Lung (tissue), 11 donors: ENCODE measurements at regions not wholly inside any gene's neighbourhood (a gene's known extent, or its start where the extent isn't known, plus 50 kb on each side); places are given as distances from the start of the nearest gene placed in this dataset.

ENCODE experiments used
- ATAC-seq: fragments of 200-7000 bp; cut with Tn5 transposase; one replicate; pipeline ENCODE4 v1.9.1; 2020; ENCODE audit warnings: moderate number of reproducible peaks; ENCODE audit not compliant: insufficient read depth, low FRiP score
- DNase-seq, 3 donors: peaks; one replicate each; pipeline ENCODE4 v3.0.0-alpha.2; 2013 to 2017
- H3K27ac ChIP-seq, 2 donors: one replicate each; pipeline ENCODE4 v1.5.1; 2013; ENCODE audit warnings: mild to moderate bottlenecking in 2 of 2, moderate library complexity in 2 of 2, control low read depth in 1 of 2, inconsistent platforms in 1 of 2, low read depth in 1 of 2, low read length in 1 of 2
- H3K27me3 ChIP-seq, 3 donors: one replicate each; pipeline ENCODE4 v1.5.1; 2013; ENCODE audit warnings: low read length in 2 of 3; ENCODE audit not compliant: control insufficient read depth in 3 of 3, insufficient read depth in 3 of 3
- H3K36me3 ChIP-seq, 4 donors: one replicate each; pipeline ENCODE4 v1.5.1; 2013; ENCODE audit warnings: low read length in 4 of 4, mild to moderate bottlenecking in 1 of 4, moderate library complexity in 1 of 4; ENCODE audit not compliant: control insufficient read depth in 4 of 4, insufficient read depth in 4 of 4
- H3K4me1 ChIP-seq, 5 donors: one replicate each; pipeline ENCODE4 v1.5.1; 2013; ENCODE audit warnings: low read length in 5 of 5, mild to moderate bottlenecking in 2 of 5, moderate library complexity in 1 of 5; ENCODE audit not compliant: control insufficient read depth in 5 of 5, insufficient read depth in 5 of 5
- H3K4me3 ChIP-seq: one replicate; pipeline ENCODE4 v1.5.1; 2013; ENCODE audit warnings: mild to moderate bottlenecking, control low read depth, moderate library complexity
- H3K9ac ChIP-seq, 2 donors: one replicate each; pipeline ENCODE4 v1.5.1; 2013; ENCODE audit warnings: low read length in 2 of 2, control low read depth in 1 of 2; ENCODE audit not compliant: insufficient read depth in 1 of 2
- H3K9me3 ChIP-seq, 4 donors: one replicate each; pipeline ENCODE4 v1.5.1; 2013; ENCODE audit warnings: low read length in 3 of 4, mild to moderate bottlenecking in 1 of 4, moderate library complexity in 1 of 4; ENCODE audit not compliant: control insufficient read depth in 4 of 4, insufficient read depth in 3 of 4
- CTCF ChIP-seq: IDR thresholded peaks from 2 replicates; pipeline ENCODE4 v1.5.1; 2012; ENCODE audit warnings: mild to moderate bottlenecking; ENCODE audit errors: control extremely low read depth, extremely low read depth
- WGBS, 2 donors: extraction: QIAGEN DNeasy Blood & Tissue Kit; methylation state at CpG; one replicate each; pipeline ENCODE4 v1.1.7; 2013; 5-methylcytosine and 5-hydroxymethylcytosine counted together
- donor health status: control.
- donor health status: control.
- donor health status: Bipolar disorder and iron deficiency.
- donor health status: healthy.
- donor health status: DM: yes; HTN: yes; CAD: no.

- ATAC-seq (no peak), DNase-seq (no peak)
- no peak for TF ChIP-seq CTCF
- Histone ChIP-seq H3K27me3 (no peaks in the 10 kb centered on the region), H3K27ac (no peak overlapping the region), H3K36me3 (peaks cover 3 to 55% (median 26%) of the 10 kb centered on the region in 4 donors), H3K9ac (no peak overlapping the region), H3K9me3 (peaks cover 0 to 19% (median 10%) of the 10 kb centered on the region in 4 donors), H3K4me3 (no peak overlapping the region), H3K4me1 (no peaks in the 10 kb centered on the region)
- WGBS, 2 donors: 94 to 97% methylated on average over 41 to 43 of the region's 43 CpGs
Observed at GRCh38 chr19:5257155-5258045, 83.2 kb downstream of the PTPRS start.

GRCh38 chr19:5255602-5256231, 84.9 kb downstream of the PTPRS start:
- Histone ChIP-seq H3K9me3 (peaks cover 0 to 19% (median 10%) of the 10 kb centered on the region in 4 donors), H3K4me3 (no peak overlapping the region), H3K27ac (no peak overlapping the region), H3K4me1 (no peaks in the 10 kb centered on the region), H3K36me3 (peaks cover 3 to 46% (median 24%) of the 10 kb centered on the region in 4 donors), H3K9ac (no peak overlapping the region), H3K27me3 (no peaks in the 10 kb centered on the region)
- 97% methylated on average over 22 of the region's 22 CpGs for WGBS, 2 donors
- no peak for ATAC-seq
- no peak for TF ChIP-seq CTCF
- DNase-seq: no peak

- TF ChIP-seq CTCF: no peak
- 95 to 100% methylated on average over 1 of the region's 1 CpG for WGBS, 2 donors
- DNase-seq (no peak), ATAC-seq (no peak)
- Histone ChIP-seq H3K27ac (no peak overlapping the region), H3K4me1 (no peaks in the 10 kb centered on the region), H3K9ac (no peak overlapping the region), H3K27me3 (no peaks in the 10 kb centered on the region), H3K9me3 (peaks cover 0 to 19% (median 10%) of the 10 kb centered on the region in 4 donors), H3K36me3 (peaks cover 3 to 49% (median 24%) of the 10 kb centered on the region in 4 donors), H3K4me3 (no peak overlapping the region)
Observed at GRCh38 chr19:5254944-5255343, 85.7 kb downstream of the PTPRS start.
